Astrocyte of the hippocampus (primary cell): ENCODE measurements at regions not wholly inside any gene's neighbourhood (a gene's known extent, or its start where the extent isn't known, plus 50 kb on each side); places are given as distances from the start of the nearest gene placed in this dataset.
"Not testable (repeated sequence)": the region's sequence is repeated elsewhere in the genome, so short reads cannot be mapped to it uniquely, and the experiment has no call there.

Experiments used
- DNase-seq: peaks from one replicate; pipeline ENCODE4 v3.0.0; 2011; ENCODE audit warnings: low read depth, low spot score

DNA sequence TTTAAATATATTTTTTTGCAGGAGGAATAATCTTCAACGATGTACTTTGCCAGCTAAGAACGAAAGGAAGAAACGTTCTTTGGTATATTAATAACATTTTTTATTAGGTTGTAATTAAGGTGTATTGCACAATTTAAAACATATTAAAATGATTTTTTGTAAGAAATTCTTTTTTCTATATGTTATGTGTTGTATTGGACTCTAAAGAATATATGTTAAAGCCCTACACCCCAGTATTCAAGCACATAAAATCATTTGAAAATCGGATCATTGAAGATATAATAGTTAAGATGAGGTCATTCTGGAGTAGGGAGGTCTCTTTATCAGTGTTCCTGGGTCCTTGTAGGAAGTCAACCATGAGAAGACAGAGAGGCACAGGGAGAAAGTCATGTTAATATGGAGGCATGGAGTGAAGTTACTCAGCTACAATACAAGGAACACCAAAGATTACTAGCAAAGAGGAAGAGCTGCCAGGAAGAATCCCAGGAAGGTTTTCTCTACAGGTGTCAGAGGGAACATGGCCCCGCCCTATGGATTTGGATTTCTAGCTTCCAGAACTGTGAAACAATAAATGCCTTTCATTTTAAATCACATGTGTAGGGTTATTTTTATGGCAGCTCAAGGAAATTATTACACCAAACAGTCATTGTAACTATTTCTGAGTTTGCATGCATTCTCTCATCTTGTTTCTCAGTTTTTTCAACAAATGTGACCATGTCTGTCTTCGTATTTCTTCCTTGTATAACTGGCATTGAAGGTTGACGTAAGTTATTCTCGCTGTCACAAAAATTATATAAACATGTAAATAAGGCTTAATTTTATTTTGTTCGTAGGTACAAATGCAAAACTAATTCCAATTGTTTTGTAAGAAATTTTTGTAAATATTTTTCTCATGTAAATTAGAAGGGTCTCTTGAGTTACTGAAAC lies 75.4 kb upstream of the VPREB1 start:
- no peak for DNase-seq

DNA sequence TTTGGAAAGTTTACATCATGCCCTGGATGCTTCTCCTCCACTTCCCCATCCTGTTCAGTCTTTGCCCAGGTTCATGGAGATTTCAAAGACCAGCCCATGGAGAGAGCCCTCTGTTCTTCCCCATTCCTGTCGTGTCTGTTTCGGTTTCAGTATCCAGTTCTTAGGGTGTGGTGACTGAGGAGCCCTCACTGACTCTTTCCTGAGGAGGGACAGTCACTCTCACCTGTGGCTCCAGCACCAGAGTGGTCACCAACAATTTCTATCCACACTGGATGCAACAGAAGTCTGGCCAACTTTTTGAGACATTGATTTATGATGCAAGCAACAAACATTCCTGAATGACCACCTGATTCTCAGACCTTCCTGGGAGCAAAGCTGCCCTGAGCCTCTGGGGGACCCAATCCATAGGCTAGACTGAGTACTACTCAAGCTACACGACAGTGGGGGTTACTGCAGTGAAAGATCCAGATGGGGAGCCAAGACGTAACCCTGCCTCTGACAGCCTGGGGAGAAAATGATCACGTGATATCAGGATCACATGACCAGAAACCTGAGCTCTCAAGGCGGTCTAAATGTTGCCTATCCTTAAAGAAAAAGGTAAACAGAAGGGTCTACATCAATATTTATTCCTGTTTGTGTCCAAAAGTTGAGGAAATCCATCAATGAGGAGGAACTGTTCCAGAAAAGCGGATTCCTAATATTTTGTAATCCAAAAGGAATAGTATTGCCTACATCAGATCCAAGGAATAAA lies 76.2 kb upstream of the VPREB1 start:
- no peak for DNase-seq

DNA sequence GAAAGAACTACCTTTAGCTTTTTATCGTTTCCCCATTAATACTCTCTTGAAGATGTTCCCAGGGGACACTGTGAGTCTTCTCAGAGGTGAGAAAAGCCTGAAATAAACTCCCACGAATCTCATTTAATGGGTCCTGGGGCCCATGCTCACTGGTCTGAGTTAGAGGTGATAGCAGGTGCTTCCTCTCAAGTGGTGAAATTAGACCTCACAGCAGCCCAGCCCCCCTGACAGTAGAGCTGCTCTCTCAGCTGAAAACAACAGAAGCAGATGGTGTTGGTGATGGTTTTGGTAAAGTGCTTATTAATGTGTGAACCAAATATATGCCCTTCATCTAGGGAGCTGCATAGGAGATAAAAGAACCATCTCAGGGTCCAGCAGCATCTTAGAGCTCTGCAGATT lies 76.8 kb upstream of the VPREB1 start:
- no peak for DNase-seq

DNA sequence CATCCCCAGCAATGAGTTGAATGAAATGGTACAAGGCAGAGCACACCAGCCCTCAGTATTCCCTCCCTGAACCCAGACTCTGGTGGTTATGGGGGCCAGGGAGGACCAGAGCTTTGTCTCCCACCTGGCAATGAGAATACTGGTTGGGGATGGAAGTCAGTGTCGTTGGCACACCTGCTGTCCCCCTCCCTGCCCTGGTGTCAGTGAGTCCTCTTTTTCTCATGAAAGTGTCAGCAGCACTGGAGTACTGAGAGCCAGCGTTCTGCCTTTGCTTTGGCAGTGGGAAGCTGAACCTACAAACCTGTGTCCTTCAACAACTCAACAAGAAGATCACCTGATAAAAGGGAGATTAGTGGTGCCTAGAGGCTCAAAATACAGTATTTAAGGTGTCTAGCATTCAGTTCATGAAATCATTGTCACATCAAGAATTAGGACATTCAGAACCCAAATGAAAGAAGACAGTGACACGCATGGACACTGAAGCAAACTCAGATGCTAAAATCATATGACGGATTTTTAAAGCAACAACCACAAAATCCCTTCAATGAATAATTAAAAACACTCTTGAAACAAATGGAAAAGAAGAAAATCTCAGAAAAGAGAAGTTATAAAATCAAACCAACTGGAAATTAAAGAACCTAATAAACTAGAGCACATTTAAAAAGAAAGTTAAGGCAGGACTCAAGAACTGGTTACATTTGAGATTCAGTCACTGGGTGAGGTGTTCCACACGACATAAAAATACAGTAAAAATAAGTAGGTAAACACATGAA lies 77.5 kb upstream of the VPREB1 start:
- no peak for DNase-seq

DNA sequence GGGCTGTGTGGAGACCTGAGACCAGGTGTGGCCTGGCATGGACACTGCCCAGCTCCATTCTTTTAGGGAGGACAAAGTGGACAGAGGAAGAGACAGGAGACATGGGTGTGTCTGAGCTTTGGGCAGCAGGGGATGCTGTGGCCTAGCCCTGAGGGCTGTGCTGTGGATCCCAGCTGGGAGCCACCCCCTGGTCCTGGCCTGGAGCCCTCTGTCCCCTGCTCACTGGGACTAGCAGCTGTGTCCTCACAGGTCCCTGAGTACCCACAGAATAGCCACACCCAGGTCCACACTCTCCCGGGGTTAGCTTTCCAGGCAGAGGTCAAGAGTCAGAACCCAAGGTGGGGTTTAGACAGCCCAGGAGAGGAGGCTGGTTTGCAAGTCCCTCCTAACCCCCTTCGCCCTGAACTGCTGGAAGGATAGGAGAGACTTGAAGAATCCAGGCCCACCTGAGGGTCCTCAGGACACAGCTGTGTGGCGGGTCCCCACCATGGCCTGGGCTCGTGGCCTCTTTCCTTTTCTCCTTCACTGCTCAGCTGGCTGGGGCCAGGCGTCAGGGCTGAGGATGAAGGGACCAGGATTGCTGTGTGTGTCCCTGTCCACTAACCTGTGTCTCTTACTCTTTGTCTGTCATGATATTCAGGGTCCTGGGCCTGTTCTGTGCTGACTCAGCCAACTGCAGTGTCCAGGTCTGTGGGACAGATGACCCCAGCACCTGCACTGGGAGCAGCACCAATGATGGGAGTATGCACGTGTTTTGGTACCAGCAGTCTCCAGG lies 78.5 kb upstream of the VPREB1 start:
- no peak for DNase-seq

DNA sequence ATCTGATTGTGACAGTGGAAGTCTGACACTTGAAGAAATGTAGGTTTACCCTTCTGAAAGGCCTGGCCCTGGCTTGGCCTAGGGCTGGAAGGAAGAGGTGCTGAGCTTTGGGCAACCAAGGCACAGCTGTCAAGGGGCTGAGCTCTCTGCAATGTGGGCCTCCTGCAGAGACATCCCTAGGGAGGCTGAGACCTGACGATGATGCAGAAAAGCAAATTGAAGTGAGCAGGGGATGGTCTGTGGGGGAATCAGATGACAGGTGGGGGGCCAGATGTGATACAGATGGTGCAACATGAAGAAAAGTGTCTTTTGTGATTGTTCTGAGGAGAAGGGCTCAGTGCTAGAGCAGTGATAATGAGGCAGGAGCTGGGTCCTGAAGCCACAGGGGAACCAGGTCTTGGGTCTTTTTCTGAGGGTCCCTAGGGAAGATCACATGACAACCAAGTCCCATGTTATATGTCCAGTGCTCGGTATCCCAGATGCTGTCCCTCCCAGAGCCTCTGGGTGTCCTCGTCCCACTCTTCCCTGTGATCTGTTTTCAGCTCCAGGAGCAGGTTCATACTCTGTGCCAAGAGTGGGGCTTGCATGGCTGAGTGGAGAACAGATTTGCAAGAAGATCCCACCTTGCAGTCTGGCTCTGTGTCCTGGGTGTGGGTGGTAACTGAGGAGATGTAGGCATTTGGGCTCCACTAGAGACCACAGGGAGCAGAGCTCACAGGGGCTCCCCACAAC lies 79.9 kb upstream of the VPREB1 start:
- DNase-seq = no peak

DNA sequence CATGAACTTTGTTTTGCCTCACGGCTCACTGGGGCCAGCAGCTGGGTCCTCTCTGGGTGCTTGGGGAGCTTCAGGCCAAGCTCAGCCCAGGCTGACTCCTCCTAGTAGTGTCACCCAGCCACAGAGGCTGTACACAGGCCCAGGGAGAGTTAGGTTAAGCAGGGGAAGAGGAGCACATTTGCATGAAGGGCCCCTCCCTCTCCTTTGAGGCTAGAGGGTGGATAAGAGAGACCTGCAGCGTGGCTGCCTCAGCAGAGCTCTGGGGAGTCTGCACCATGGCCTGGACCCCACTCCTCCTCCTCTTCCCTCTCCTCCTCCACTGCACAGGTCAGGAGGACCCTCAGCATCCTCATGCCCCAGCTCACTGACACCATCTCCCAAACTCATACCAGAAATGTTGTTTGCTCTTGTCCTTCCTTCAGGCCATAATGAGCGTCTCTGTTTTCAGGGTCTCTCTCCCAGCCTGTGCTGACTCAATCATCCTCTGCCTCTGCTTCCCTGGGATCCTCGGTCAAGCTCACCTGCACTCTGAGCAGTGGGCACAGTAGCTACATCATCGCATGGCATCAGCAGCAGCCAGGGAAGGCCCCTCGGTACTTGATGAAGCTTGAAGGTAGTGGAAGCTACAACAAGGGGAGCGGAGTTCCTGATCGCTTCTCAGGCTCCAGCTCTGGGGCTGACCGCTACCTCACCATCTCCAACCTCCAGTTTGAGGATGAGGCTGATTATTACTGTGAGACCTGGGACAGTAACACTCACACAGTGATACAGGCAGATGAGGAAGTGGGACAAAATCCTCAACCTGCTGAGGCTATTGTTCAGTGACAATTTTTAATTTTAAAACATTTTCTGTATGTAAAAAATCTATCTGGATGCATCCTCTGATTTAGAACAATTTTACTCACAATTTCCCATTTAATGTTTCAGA lies 82.4 kb upstream of the VPREB1 start:
- DNase-seq = no peak

DNA sequence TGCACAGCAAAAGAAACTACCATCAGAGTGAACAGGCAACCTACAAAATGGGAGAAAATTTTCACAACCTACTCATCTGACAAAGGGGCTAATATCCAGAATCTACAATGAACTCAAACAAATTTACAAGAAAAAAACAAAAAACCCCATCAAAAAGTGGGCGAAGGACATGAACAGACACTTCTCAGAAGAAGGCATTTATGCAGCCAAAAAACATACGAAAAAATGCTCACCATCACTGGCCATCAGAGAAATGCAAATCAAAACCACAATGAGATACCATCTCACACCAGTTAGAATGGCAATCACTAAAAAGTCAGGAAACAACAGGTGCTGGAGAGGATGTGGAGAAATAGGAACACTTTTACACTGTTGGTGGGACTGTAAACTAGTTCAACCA lies 83.8 kb upstream of the VPREB1 start:
- not testable (repeated sequence) for DNase-seq

DNA sequence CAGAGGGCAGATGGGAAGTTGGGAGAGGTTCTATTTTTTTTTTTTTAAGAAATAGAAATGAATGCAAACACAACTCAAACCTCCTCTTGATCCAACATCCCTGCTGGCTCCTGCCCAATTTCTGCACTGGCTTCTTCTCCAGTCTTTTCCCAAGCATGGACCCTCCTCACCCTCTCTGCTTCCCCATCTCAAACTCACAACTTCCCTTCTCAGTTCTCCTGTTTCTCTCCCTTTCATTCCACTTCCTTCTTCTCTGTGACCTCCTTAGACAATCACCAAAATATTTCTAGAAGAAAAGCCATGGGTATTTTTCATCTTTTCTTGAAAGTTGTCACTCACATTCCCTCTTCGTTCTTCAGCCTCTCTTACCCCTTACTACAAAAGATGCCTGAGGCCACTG lies 85.2 kb upstream of the VPREB1 start:
- no peak for DNase-seq

DNA sequence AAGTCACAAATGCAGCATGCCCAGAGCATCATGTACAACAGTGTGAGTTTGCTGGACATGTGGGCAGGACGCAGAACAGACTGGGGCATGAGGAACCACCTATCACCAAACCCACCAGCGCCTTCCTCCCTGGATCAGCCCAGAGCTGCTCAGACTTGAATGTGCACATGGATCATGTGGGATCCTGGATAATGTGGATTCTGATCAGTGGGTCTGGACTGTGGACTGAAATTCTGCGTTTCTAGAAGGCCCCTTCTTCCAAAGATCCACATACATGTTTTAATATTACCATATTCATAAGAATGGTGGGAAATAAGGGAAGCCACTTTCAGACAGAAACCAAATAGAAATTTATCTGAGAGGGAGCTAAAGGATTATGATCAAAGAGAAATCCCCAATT lies 85.6 kb upstream of the VPREB1 start:
- no peak for DNase-seq

DNA sequence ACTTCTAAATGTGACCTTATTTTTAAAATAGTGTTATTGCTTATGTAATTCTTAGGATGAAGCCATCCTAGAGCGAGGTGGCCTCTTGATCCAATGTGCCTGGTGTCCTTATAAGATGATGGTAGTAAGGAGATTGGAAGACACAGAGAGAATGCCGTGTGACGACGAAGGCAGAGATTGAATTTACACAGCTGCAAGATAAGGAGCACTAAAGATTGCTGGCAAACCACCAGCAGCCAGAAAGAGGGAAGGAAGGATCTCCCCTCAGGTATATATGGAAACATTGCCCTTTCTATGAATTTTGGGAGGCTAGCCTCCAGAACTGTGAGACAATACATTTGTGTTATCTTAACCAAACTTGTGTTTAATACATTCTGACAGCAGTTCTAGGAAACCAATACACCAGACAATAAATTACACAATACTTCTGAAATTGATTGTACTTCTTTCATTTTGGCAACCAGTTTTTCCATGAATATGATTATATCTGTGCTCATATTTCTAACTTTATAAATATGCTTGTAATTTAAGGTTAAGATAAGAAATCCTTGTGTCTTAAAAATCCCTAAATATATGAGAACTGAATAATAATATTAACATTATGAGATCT lies 86.3 kb upstream of the VPREB1 start:
- no peak for DNase-seq

DNA sequence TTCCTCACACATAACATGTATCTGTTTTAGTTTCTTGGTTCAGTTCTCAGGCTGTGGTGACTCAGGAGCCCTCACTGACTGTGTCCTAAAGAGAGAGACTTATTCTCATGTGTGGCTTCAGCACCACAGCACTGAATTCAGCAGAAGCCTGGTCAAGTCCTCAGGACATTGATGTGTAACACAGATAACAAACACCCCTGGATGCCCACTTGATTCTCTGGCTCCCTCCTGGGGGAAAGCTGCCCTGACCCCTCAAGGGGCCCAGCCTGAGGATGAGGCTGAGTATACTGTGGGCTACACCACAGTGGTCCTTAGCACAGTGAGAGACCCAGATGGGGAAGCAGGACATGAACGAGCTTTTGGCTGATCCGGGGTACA lies 87.2 kb upstream of the VPREB1 start:
- no peak for DNase-seq

DNA sequence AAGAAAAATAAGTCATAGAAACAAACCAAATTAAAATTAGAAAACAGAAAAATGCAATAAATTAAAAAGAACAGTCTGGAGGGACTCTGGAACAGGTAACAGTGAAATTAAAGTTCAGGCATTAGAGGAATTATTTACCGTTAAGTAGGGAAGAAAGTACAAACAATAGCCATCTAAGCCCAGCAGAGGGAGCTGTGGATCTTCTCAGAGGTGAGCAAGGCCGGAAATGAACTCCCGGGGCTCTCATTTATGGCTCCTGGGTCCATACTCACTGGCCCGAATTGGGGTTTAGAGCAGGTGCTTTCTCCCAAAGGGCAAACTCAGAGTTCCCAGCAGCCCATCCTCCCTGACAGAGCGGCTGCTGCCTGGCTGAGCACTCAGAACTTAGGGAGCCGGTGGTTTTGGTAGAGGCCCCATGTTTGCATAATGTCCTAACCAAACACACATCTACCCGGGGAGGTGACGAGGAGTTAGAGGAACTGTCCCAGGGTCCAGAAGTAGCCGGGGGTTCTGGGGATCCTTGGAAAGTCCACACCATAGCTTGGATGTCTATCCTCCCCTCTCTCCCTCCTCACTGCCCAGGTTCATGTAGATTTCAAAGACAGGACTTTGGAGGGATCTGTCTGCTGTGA lies 87.8 kb upstream of the VPREB1 start:
- DNase-seq = peak; percentile 69

DNA sequence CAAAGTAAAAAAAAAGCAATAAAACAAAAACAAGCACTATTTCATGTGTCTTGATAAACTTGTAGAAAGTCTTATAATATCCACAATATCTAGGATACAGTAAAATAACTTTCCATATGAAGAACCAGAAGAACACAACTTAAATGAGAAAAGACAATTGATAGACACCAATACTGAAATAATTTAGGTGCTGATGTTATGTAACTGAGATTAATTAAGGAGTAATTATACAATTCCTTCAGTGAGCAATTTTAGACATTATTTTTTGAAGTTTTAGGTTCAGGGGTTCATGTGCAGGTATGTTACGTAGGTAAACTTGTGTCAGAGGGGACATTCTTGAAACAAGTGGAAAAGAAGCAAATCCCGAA lies 88.3 kb upstream of the VPREB1 start:
- no peak for DNase-seq

DNA sequence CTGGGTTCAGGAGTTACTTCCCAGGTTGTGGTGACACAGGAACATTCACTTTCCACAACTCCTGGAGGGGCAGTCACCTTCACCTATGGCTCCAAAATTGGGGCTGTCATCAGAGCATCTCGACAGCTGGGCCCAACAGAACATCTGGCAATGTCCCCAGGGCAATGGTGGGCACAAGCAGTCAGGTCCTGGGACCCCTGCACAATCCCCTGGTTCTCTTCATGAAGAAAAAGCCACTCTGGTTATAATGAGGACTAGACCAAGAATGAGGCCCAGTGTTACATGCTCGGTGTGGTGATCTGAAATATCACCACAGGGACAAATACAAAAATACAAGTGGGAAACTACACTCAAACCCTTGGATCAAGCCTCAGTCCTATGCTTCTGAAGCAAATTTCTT lies 89.0 kb upstream of the VPREB1 start:
- no peak for DNase-seq

DNA sequence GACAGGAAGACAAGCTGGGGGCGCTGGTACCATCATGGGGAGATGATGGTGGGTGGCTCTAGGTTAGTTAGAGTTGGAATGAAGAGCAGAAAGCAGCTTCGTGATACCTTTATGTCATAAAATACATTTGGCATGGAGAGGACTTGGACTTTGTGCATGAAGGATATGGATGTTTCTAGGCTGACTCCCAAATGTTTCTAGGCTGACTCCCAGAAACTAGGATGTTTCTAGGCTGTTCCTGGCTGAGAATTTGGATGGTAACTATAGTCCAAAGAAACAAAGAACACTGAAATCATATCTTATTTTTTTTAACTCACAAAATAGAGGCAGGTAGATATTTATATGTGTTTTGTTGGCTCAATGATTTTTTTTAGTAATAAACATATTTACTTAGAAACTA lies 89.4 kb upstream of the VPREB1 start:
- no peak for DNase-seq

DNA sequence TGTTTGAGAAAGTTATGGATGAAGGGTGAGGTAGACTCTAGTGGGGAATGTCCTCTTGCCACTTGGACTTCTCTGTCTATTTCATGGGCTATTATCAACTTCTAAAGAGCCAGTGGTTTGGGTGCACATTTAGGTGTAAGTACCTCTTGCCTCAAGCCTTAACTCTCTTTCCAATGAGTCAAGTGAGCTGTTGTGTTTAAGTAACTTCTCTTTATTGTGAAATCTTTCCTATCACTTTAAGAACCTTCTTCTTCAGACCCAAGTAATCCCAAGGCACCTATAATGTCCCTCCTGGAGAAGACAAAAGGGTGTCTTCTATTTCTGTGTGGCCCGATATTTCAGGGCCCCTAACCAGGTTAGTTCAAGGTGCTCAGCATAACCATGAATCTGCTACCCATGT lies 90.5 kb upstream of the VPREB1 start:
- DNase-seq = no peak

DNA sequence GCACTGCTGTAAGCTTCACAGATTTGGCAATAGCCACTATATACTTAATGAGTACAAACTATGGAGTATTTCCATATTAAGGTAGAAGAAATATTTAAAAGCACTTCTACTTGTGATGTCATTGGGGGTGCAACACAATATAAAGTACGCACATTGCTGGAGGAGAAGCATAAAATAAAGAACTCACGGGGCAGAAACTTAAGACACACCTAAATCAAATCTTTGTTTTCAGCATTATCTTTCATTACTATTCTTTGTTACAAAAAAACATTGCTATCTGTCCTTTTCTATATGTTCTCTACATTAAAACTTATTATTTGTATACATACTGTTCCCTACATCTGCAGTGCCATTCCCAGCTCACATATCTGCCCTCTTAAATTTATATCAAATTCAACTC lies 93.3 kb upstream of the VPREB1 start:
- no peak for DNase-seq

DNA sequence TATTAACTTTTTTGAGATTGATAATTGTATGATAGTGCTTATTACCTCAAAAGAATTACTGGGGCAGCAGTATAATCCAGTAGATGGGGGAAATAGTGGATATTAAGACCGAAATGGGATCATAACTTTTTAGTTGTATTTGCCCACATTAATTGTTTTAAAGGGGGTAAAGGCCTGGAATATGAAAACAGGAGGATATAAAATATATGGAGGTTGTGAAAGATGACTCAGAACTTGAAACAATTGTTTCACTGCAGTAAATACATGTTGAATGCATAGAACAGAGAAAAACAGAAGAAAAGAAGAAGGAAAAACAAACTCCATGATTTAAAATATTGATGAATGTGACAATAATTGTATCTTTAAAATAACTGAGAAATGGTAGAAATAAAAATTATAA lies 94.1 kb upstream of the VPREB1 start:
- DNase-seq = no peak
